GM18870 (cell line): ENCODE measurements at regions not wholly inside any gene's neighbourhood (a gene's known extent, or its start where the extent isn't known, plus 50 kb on each side); places are given as distances from the start of the nearest gene placed in this dataset.

ENCODE experiments used
- ATAC-seq: cut with Tn5 transposase; IDR thresholded peaks from one replicate; pipeline ENCODE4 v1.9.1; 2021; ENCODE audit warnings: moderate library complexity; ENCODE audit not compliant: unreplicated experiment

DNA sequence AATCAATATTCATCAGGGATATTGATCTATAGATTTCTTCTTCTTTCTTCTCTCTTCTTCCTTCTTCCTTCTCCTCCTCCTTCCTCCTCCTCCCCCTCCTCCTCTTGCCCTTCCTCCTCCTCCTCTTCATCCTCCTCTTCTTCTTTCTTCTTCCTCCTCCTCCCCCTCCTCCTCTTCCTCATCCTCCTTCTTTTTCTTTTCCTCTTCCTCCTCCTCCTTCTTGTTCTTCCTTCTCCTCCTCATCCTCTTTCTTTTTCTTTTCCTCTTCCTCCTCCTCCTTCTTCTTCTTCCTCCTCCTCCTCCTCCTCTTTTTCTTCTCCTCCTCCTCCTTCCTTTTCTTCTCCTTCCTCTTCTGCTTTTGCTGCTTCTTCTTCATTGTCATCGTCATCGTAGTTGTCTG lies 52.4 kb upstream of the SERINC1 start:
- ATAC-seq: no peak

- ATAC-seq: peak; percentile 96
These were observed 58.9 kb upstream of the SERINC1 start for GRCh38 chr6:122530440-122531046.

DNA sequence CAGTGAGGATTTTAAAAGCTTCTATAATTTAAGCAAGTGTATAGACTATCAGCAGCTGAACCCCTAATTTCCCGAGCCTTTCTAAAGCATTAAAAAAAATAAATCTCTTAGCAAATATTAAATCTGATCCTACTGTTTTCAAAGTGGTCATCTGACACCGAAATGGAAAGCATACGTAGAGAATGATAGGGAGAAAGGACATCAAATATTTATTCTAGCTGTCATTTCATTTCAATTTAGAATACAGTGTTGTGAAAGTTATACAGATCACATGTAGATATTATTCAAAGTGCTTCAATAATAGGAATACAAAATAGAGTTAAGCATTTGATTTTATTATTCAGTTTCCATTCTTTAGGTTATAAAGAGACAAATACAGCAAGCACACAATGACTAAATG lies 61.9 kb upstream of the PKIB start:
- ATAC-seq: no peak

DNA sequence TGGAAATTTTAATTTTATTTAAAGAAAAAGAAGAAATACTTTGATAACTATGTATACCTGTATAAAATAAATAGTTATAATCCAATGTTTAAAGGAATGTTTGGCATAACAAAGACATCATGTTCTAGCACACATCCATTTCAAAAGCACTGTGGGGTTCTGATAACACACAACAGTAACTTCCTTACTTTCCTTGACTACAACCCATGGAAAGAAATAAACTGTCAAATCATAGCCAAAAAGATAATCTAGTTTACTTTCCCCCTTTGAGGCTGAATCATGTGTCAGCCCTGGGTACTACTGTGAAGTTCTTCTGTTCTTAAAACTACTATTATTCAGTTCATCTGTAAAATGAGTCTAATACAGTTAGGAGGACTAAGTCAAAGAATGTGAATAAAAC lies 61.4 kb upstream of the PKIB start:
- ATAC-seq: no peak

DNA sequence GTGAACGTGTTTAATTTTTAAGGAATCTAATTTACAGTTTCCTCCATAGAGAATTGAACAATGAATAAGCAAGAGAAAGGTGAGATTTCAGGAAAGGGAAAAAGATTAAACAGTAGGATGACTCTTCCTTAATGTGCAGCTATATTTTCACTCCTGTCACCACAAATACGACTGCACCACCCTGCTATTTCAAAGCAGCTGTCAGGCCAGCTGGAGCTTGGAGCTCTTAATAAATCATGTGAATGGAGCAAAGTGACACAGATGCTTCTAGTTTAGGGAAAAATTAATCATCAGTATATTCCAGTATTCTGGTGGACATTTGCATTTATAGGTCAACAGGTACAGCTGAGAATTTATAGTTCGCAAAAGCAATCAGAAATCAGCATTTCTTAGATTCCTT lies 56.5 kb upstream of the PKIB start:
- ATAC-seq: no peak

DNA sequence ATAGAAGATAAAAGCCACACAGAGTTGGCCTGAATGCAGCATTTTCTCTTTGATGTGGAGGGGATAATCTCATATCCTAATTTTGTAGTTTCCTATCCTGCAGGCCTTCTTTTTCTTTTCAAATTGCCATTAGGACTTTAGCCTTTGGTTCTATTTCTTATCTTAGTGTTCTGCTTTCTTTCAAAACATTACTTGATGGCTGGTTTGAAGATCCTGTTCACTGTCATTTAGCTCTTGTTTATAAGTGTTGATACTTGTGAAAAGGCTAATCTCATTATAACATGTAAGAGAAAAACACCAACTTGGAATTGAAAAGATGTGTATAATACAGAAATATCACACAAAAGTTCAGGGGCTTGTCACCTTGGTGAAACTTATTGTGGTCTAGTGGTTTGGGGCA lies 54.6 kb upstream of the PKIB start:
- ATAC-seq: no peak

- ATAC-seq: no peak
These were observed 52.1 kb upstream of the PKIB start for GRCh38 chr6:122558080-122558479.
